Nephron progenitor cell (in vitro differentiated cells): ENCODE measurements at regions not wholly inside any gene's neighbourhood (a gene's known extent, or its start where the extent isn't known, plus 50 kb on each side); places are given as distances from the start of the nearest gene placed in this dataset.

Source experiments
- DNase-seq: peaks from one replicate; pipeline ENCODE4 v3.0.0; 2021
- H3K27ac Mint-ChIP-seq: 2 replicates; pipeline ENCODE4 v1.8.0; 2021; ENCODE audit warnings: mild to moderate bottlenecking, moderate library complexity, mixed read lengths
- H3K27me3 Mint-ChIP-seq: 2 replicates; pipeline ENCODE4 v1.8.0; 2021; ENCODE audit warnings: mild to moderate bottlenecking, low read depth, mixed read lengths; ENCODE audit not compliant: poor library complexity
- H3K36me3 Mint-ChIP-seq: 2 replicates; pipeline ENCODE4 v1.8.0; 2021; ENCODE audit warnings: low read depth, mixed read lengths
- H3K4me1 Mint-ChIP-seq: 2 replicates; pipeline ENCODE4 v1.8.0; 2021; ENCODE audit warnings: mixed read lengths
- H3K4me3 Mint-ChIP-seq: 2 replicates; pipeline ENCODE4 v1.8.0; 2021; ENCODE audit warnings: mild to moderate bottlenecking, moderate library complexity, mixed read lengths
- H3K9me3 Mint-ChIP-seq: 2 replicates; pipeline ENCODE4 v1.8.0; 2021; ENCODE audit warnings: mild to moderate bottlenecking, moderate library complexity, mixed read lengths
- CTCF ChIP-seq: fragments of 200-600 bp; sonication (generic); IDR thresholded peaks from 2 replicates; pipeline ENCODE4 v1.5.0; 2021; ENCODE audit warnings: antibody characterized with exemption

DNA sequence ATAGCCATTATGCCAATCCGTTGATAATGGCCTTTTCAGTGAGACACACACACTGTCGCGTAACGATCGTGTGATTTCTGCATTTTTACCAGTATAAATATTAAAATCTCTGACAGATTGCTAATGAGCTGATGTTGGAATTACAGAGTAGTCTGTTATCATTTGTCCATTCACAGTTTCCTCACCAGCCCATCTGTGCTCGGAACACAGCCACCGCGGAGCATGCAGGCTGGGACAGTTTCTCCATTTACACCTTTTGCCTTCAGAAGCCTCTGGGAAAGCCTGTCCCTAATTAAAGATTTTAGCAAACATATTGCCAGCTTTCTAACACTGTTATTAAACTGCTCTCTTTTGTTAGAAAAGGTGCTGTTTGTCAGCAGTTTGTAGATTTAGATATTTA, 82.2 kb upstream of the BARHL2 start:
- no peaks in the 10 kb centered on the region for H3K4me1 Mint-ChIP-seq
- H3K27me3 Mint-ChIP-seq: no peaks in the 10 kb centered on the region

GRCh38 chr1:90798883-90799282, 81.8 kb upstream of the BARHL2 start:
- H3K36me3 Mint-ChIP-seq: no peaks in the 10 kb centered on the region
- H3K27ac Mint-ChIP-seq: no peak overlapping the region
- H3K4me1 Mint-ChIP-seq: no peaks in the 10 kb centered on the region
- no peak overlapping the region for H3K4me3 Mint-ChIP-seq
- peaks cover 4% of the 10 kb centered on the region for H3K9me3 Mint-ChIP-seq
- H3K27me3 Mint-ChIP-seq: no peaks in the 10 kb centered on the region
- TF ChIP-seq CTCF: no peak
- DNase-seq: no peak

More for the DNA sequence above, 82.2 kb upstream of the BARHL2 start:
- H3K4me3 Mint-ChIP-seq: no peak overlapping the region
- H3K36me3 Mint-ChIP-seq: no peaks in the 10 kb centered on the region
- TF ChIP-seq CTCF: no peak
- peaks cover 7% of the 10 kb centered on the region for H3K9me3 Mint-ChIP-seq
- no peak for DNase-seq
- H3K27ac Mint-ChIP-seq: no peak overlapping the region

GRCh38 chr1:90798344-90798743, 81.2 kb upstream of the BARHL2 start:
- Mint-ChIP-seq H3K4me1 (no peaks in the 10 kb centered on the region), H3K9me3 (no peaks in the 10 kb centered on the region), H3K27me3 (no peaks in the 10 kb centered on the region), H3K36me3 (no peaks in the 10 kb centered on the region), H3K4me3 (no peak overlapping the region), H3K27ac (no peak overlapping the region)
- DNase-seq: no peak
- TF ChIP-seq CTCF: no peak

DNA sequence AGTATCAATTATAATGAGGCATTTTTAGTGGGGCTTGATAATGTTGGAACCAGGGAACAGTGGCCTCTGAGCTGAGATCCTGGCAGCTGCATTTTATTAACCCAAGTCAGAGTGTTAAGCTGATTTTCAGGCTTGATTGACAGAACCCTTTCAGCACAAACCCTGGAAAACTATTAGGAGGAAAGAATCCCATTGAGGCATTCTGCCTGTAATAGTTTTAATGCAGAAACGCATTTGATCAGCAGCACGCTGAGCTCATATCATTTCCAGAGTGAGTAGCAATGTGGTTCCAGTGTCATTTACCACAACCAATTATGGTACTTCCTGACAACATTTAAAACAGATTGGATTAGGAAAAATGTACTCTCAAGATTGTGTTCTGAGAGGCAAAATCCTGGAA, 78.3 kb upstream of the BARHL2 start:
- TF ChIP-seq CTCF: no peak
- Mint-ChIP-seq H3K36me3 (no peaks in the 10 kb centered on the region), H3K27me3 (peaks cover 3% of the 10 kb centered on the region)

DNA sequence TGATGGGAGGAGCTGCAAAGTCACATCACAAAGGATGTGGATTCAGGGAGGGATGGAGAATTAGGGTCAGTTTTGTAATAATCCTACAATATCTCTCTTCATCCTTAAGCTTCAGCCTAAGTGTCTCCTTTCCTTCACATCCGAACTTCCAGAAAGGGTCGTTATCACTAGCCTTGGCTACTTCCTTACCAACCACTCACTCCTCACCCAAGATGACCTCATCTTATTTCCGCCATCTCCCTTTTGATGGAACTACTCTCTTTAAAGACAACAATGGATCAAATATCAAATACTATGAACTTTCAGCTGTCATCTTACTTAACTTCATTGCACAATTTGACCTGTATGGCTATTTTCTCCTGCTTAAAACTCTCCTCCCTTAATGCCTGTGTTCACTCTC, 69.6 kb upstream of the BARHL2 start:
- no peaks in the 10 kb centered on the region for H3K4me1 Mint-ChIP-seq

More for the DNA sequence above, 78.3 kb upstream of the BARHL2 start:
- DNase-seq: no peak
- H3K4me1 Mint-ChIP-seq: no peaks in the 10 kb centered on the region
- H3K4me3 Mint-ChIP-seq: no peak overlapping the region
- no peaks in the 10 kb centered on the region for H3K9me3 Mint-ChIP-seq
- no peak overlapping the region for H3K27ac Mint-ChIP-seq

More for the DNA sequence above, 69.6 kb upstream of the BARHL2 start:
- H3K9me3 Mint-ChIP-seq: peaks cover 10% of the 10 kb centered on the region
- peaks cover 3% of the 10 kb centered on the region for H3K27me3 Mint-ChIP-seq
- TF ChIP-seq CTCF: no peak
- no peaks in the 10 kb centered on the region for H3K36me3 Mint-ChIP-seq
- no peak for DNase-seq
- no peak overlapping the region for H3K4me3 Mint-ChIP-seq
- no peak overlapping the region for H3K27ac Mint-ChIP-seq
